ENCODE measurements at regions not wholly inside any gene's neighbourhood (a gene's known extent, or its start where the extent isn't known, plus 50 kb on each side); places are given as distances from the start of the nearest gene placed in this dataset.
"Not testable (repeated sequence)": the region's sequence is repeated elsewhere in the genome, so short reads cannot be mapped to it uniquely, and the experiment has no call there.

GRCh38 chr3:104367000-104367399 is 999.7 kb upstream of the ALCAM start:
- CTCF ChIA-PET: no interaction called here
- POLR2A ChIA-PET: no interaction called here

GRCh38 chr3:104368760-104369159 is 997.9 kb upstream of the ALCAM start:
- ChIA-PET CTCF (no interaction called here), POLR2A (no interaction called here)

GRCh38 chr3:104385421-104385820 is 981.3 kb upstream of the ALCAM start:
- ChIA-PET CTCF (no interaction called here), POLR2A (no interaction called here)

- CTCF ChIA-PET: no interaction called here
- POLR2A ChIA-PET: no interaction called here
Measured at GRCh38 chr3:104388619-104389018, 978.1 kb upstream of the ALCAM start.

- ChIA-PET POLR2A (no interaction called here), CTCF (no interaction called here)
Measured at GRCh38 chr3:104392327-104392726, 974.4 kb upstream of the ALCAM start.

- CTCF ChIA-PET: no interaction called here
- POLR2A ChIA-PET: no interaction called here
Measured at GRCh38 chr3:104396974-104397669, 969.6 kb upstream of the ALCAM start.

- ChIA-PET CTCF (no interaction called here), POLR2A (no interaction called here)
Measured at GRCh38 chr3:104397713-104398112, 969.0 kb upstream of the ALCAM start.

- POLR2A ChIA-PET: no interaction called here
- CTCF ChIA-PET: no interaction called here
Measured at GRCh38 chr3:104402902-104403301, 963.8 kb upstream of the ALCAM start.

GRCh38 chr3:104411757-104412156 is 955.0 kb upstream of the ALCAM start:
- CTCF ChIA-PET: no interaction called here
- POLR2A ChIA-PET: no interaction called here

- POLR2A ChIA-PET: no interaction called here
Measured at GRCh38 chr3:104412608-104413580, 953.8 kb upstream of the ALCAM start.

GRCh38 chr3:104428337-104428925 is 938.3 kb upstream of the ALCAM start:
- ChIA-PET POLR2A (no interaction called here), CTCF (no interaction called here)

More at GRCh38 chr3:104412608-104413580, 953.8 kb upstream of the ALCAM start:
- CTCF ChIA-PET: no interaction called here

- ChIA-PET CTCF (no interaction called here), POLR2A (no interaction called here)
Measured at GRCh38 chr3:104429727-104430126, 937.0 kb upstream of the ALCAM start.

- CTCF ChIA-PET: no interaction called here
- POLR2A ChIA-PET: no interaction called here
Measured at GRCh38 chr3:104436506-104436905, 930.2 kb upstream of the ALCAM start.

GRCh38 chr3:104437131-104437750 is 929.5 kb upstream of the ALCAM start:
- CTCF ChIA-PET: no interaction called here
- POLR2A ChIA-PET: no interaction called here

GRCh38 chr3:104437891-104438290 is 928.8 kb upstream of the ALCAM start:
- ChIA-PET CTCF (no interaction called here), POLR2A (no interaction called here)

- POLR2A ChIA-PET: no interaction called here
- CTCF ChIA-PET: no interaction called here
Measured at GRCh38 chr3:104438706-104439105, 928.0 kb upstream of the ALCAM start.

GRCh38 chr3:104445252-104445919 is 921.3 kb upstream of the ALCAM start:
- CTCF ChIA-PET: not testable (repeated sequence)

GRCh38 chr3:104447681-104448080 is 919.0 kb upstream of the ALCAM start:
- POLR2A ChIA-PET: no interaction called here
- CTCF ChIA-PET: no interaction called here

More at GRCh38 chr3:104445252-104445919, 921.3 kb upstream of the ALCAM start:
- POLR2A ChIA-PET: not testable (repeated sequence)

GRCh38 chr3:104452697-104453096 is 914.0 kb upstream of the ALCAM start:
- ChIA-PET CTCF (no interaction called here), POLR2A (no interaction called here)

- ChIA-PET POLR2A (no interaction called here), CTCF (no interaction called here)
Measured at GRCh38 chr3:104458657-104459056, 908.1 kb upstream of the ALCAM start.

All from activated CD8-positive, alpha-beta memory T cell treated with anti-CD3 and anti-CD28 coated beads for 36 hours (primary cell).